H9 (cell line): ENCODE measurements at regions not wholly inside any gene's neighbourhood (a gene's known extent, or its start where the extent isn't known, plus 50 kb on each side); places are given as distances from the start of the nearest gene placed in this dataset.

Source experiments
- DNase-seq: peaks from one replicate; pipeline ENCODE4 v3.0.0-alpha.2; 2017
- H2AFZ ChIP-seq: one replicate; pipeline ENCODE4 v1.6.1; 2013; ENCODE audit warnings: mild to moderate bottlenecking, low read length, control low read depth, moderate library complexity
- H2AK5ac ChIP-seq: 2 replicates; pipeline ENCODE4 v1.6.1; 2013; ENCODE audit warnings: low read length, control low read depth, mixed read lengths; ENCODE audit not compliant: insufficient read length
- H2BK120ac ChIP-seq: one replicate; pipeline ENCODE4 v1.6.1; 2013; ENCODE audit warnings: low read depth, mild to moderate bottlenecking, low read length, control low read depth, inconsistent platforms; ENCODE audit not compliant: poor library complexity, severe bottlenecking
- H2BK12ac ChIP-seq: 2 replicates; pipeline ENCODE4 v1.6.1; 2013; ENCODE audit warnings: low read length, control low read depth, mixed read lengths, low read depth; ENCODE audit not compliant: insufficient read length
- H2BK15ac ChIP-seq: 2 replicates; pipeline ENCODE4 v1.6.1; 2013; ENCODE audit warnings: low read depth, low read length, control low read depth
- H2BK20ac ChIP-seq: one replicate; pipeline ENCODE4 v1.6.1; 2013; ENCODE audit warnings: low read depth, mild to moderate bottlenecking, low read length, control low read depth, inconsistent platforms; ENCODE audit not compliant: poor library complexity, severe bottlenecking
- H2BK5ac ChIP-seq: 2 replicates; pipeline ENCODE4 v1.6.1; 2013; ENCODE audit warnings: low read length, control low read depth, mixed read lengths; ENCODE audit not compliant: insufficient read length
- H3K14ac ChIP-seq: 2 replicates; pipeline ENCODE4 v1.6.1; 2013; ENCODE audit warnings: low read length, control low read depth; ENCODE audit not compliant: insufficient read depth
- H3K18ac ChIP-seq: 2 replicates; pipeline ENCODE4 v1.6.1; 2013; ENCODE audit warnings: low read depth, mild to moderate bottlenecking, mixed read lengths, low read length, control low read depth; ENCODE audit not compliant: insufficient read length
- H3K23ac ChIP-seq: 2 replicates; pipeline ENCODE4 v1.6.1; 2013; ENCODE audit warnings: low read length, control low read depth, mixed read lengths, low read depth; ENCODE audit not compliant: insufficient read length
- H3K23me2 ChIP-seq: 2 replicates; pipeline ENCODE4 v1.6.1; 2013; ENCODE audit warnings: low read depth, mild to moderate bottlenecking, mixed read lengths, low read length, control low read depth; ENCODE audit not compliant: insufficient read length, poor library complexity, severe bottlenecking
- H3K27ac ChIP-seq: 2 replicates; pipeline ENCODE4 v1.5.1; 2013; ENCODE audit warnings: low read length, control low read depth, mixed read lengths, low read depth; ENCODE audit not compliant: insufficient read length
- H3K27me3 ChIP-seq: 2 replicates; pipeline ENCODE4 v1.6.1; 2013; ENCODE audit warnings: low read length, control low read depth, inconsistent platforms; ENCODE audit not compliant: insufficient read depth
- H3K4ac ChIP-seq: 2 replicates; pipeline ENCODE4 v1.6.1; 2013; ENCODE audit warnings: low read depth, mild to moderate bottlenecking, control low read depth, inconsistent platforms, low read length, moderate library complexity
- H3K4me1 ChIP-seq: 2 replicates; pipeline ENCODE4 v1.6.1; 2013; ENCODE audit warnings: low read length, control low read depth, inconsistent platforms; ENCODE audit not compliant: insufficient read depth
- H3K4me2 ChIP-seq: 2 replicates; pipeline ENCODE4 v1.6.1; 2013; ENCODE audit warnings: low read length, control low read depth, mixed read lengths; ENCODE audit not compliant: insufficient read length, insufficient read depth
- H3K56ac ChIP-seq: 2 replicates; pipeline ENCODE4 v1.6.1; 2013; ENCODE audit warnings: low read depth, mild to moderate bottlenecking, mixed read lengths, low read length, control low read depth; ENCODE audit not compliant: insufficient read length
- H3K79me1 ChIP-seq: 2 replicates; pipeline ENCODE4 v1.6.1; 2013; ENCODE audit warnings: low read depth, mild to moderate bottlenecking, moderate library complexity, low read length, control low read depth, inconsistent platforms; ENCODE audit not compliant: insufficient read depth, poor library complexity, severe bottlenecking
- H3K79me2 ChIP-seq: 2 replicates; pipeline ENCODE4 v1.6.1; 2013; ENCODE audit warnings: low read length, control low read depth, inconsistent platforms; ENCODE audit not compliant: insufficient read depth
- H3K9ac ChIP-seq: 2 replicates; pipeline ENCODE4 v1.6.1; 2013; ENCODE audit warnings: low read length, control low read depth, mixed read lengths; ENCODE audit not compliant: insufficient read length; ENCODE audit errors: extremely low read depth
- H3K9me3 ChIP-seq: one replicate; pipeline ENCODE4 v1.6.1; 2013; ENCODE audit warnings: low read depth, low read length, inconsistent platforms; ENCODE audit not compliant: control insufficient read depth
- H3T11ph ChIP-seq: one replicate; pipeline ENCODE4 v1.6.1; 2013; ENCODE audit warnings: mild to moderate bottlenecking, low read length, control low read depth, inconsistent platforms
- H4K20me1 ChIP-seq: one replicate; pipeline ENCODE4 v1.6.1; 2013; ENCODE audit not compliant: control insufficient read depth, insufficient read length, insufficient read depth
- H4K5ac ChIP-seq: 2 replicates; pipeline ENCODE4 v1.6.1; 2013; ENCODE audit warnings: low read depth, mild to moderate bottlenecking, mixed read lengths, low read length, control low read depth; ENCODE audit not compliant: insufficient read length
- H4K8ac ChIP-seq: replicated peaks from 2 replicates; pipeline ENCODE4 v1.6.1; 2013; ENCODE audit warnings: low read length, control low read depth, mixed read lengths, low read depth; ENCODE audit not compliant: insufficient read length
- H4K91ac ChIP-seq: 2 replicates; pipeline ENCODE4 v1.6.1; 2013; ENCODE audit warnings: low read depth, mild to moderate bottlenecking, moderate library complexity, mixed read lengths, low read length, control low read depth; ENCODE audit not compliant: insufficient read length
- H3K27ac Mint-ChIP-seq, 3 experiments: 2 replicates in 2 of 3; 3 replicates in 1 of 3; pipeline ENCODE4 v1.8.0; 2020 to 2021; ENCODE audit warnings: mixed read lengths in 3 of 3, mild to moderate bottlenecking in 1 of 3, moderate library complexity in 1 of 3
- H3K27me3 Mint-ChIP-seq: 2 replicates; pipeline ENCODE4 v1.8.0; 2021; ENCODE audit warnings: low read depth, mild to moderate bottlenecking, moderate library complexity, mixed read lengths
- H3K36me3 Mint-ChIP-seq, 3 experiments: 2 replicates in 2 of 3; 3 replicates in 1 of 3; pipeline ENCODE4 v1.8.0; 2020 to 2021; ENCODE audit warnings: low read depth in 3 of 3, mixed read lengths in 3 of 3; ENCODE audit not compliant: insufficient read depth in 1 of 3
- H3K4me1 Mint-ChIP-seq, 2 experiments: 2 replicates each; pipeline ENCODE4 v1.8.0; 2020; ENCODE audit warnings: mixed read lengths in 2 of 2
- H3K4me3 Mint-ChIP-seq, 2 experiments: 2 replicates in 1 of 2; 3 replicates in 1 of 2; pipeline ENCODE4 v1.8.0; 2020 to 2021; ENCODE audit warnings: mild to moderate bottlenecking in 2 of 2, mixed read lengths in 2 of 2, moderate library complexity in 1 of 2
- H3K9me3 Mint-ChIP-seq, 2 experiments: 2 replicates in 1 of 2; 3 replicates in 1 of 2; pipeline ENCODE4 v1.8.0; 2020; ENCODE audit warnings: mild to moderate bottlenecking in 2 of 2, mixed read lengths in 2 of 2, moderate library complexity in 1 of 2
- CTCF ChIP-seq: fragments of 200-600 bp; sonication (generic); conservative IDR thresholded peaks from 3 replicates; pipeline ENCODE4 v1.8.0; 2021; ENCODE audit warnings: antibody characterized with exemption, mild to moderate bottlenecking

- Histone ChIP-seq H4K20me1 (no peaks in the 10 kb centered on the region), H3K4me2 (no peak overlapping the region), H2AK5ac (no peak overlapping the region), H3K18ac (no peak overlapping the region), H3K23ac (no peak overlapping the region), H2AFZ (no peak overlapping the region), H2BK15ac (no peak overlapping the region), H2BK120ac (no peak overlapping the region), H3K56ac (no peak overlapping the region), H3K79me1 (no peaks in the 10 kb centered on the region), H3K14ac (no peak overlapping the region), H3K79me2 (no peaks in the 10 kb centered on the region), H4K5ac (no peak overlapping the region), H3K27ac (no peak overlapping the region), H3T11ph (no peak overlapping the region), H3K9me3 (no peaks in the 10 kb centered on the region), H3K23me2 (no peaks in the 10 kb centered on the region), H3K27me3 (no peaks in the 10 kb centered on the region), H4K91ac (no peak overlapping the region), H3K4me1 (no peaks in the 10 kb centered on the region), H2BK12ac (no peak overlapping the region), H2BK5ac (no peak overlapping the region), H3K9ac (no peak overlapping the region), H3K4ac (no peak overlapping the region), H4K8ac (no peak overlapping the region), H2BK20ac (no peak overlapping the region)
- no peak for DNase-seq
- no peaks in the 10 kb centered on the region for H3K4me1 Mint-ChIP-seq
- no peaks in the 10 kb centered on the region; a peak in 1 of 7 replicates for H3K36me3 Mint-ChIP-seq
- H3K27me3 Mint-ChIP-seq, result no peaks in the 10 kb centered on the region; the same call in 1 of the 2 replicates
- no peak overlapping the region for H3K27ac Mint-ChIP-seq
- no peak for TF ChIP-seq CTCF
- H3K4me3 Mint-ChIP-seq, result no peak overlapping the region
- peaks cover 0 to 5% of the 10 kb centered on the region in 2 experiments; a peak in 2 of 5 replicates for H3K9me3 Mint-ChIP-seq
These were observed 153.8 kb downstream of the RAP2B start for GRCh38 chr3:153315781-153316180.
